Hippocampal formation (tissue), 2 donors: ENCODE measurements at regions not wholly inside any gene's neighbourhood (a gene's known extent, or its start where the extent isn't known, plus 50 kb on each side); places are given as distances from the start of the nearest gene placed in this dataset.
A peak's percentile ranks its signal among the peaks of the same experiment; 100 is the strongest.

Source experiments
- DNase-seq, 2 donors: peaks; one replicate each; lab custom pipeline; 2025; lab: John Stamatoyannopoulos, UW

DNA sequence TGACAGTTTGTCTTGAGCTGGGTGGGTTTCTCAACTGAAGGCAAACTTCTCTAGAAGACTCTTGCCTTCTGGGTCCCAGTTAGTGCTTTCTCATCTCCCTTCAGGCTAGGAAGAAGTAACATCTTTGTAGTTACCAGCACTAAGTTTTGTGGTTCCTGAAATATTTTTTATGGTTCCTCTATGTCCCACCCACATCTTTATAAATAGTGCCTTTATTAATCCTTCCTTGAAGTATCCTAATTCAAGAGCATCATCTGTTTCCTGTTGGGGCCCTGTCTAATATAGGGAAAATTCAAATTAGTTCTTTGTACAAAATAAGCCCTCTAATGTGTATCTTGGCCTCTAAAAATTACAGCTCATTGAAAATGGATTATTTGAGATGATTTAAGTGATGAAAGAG lies 147.4 kb upstream of the MAOA start:
- no peak for DNase-seq

DNA sequence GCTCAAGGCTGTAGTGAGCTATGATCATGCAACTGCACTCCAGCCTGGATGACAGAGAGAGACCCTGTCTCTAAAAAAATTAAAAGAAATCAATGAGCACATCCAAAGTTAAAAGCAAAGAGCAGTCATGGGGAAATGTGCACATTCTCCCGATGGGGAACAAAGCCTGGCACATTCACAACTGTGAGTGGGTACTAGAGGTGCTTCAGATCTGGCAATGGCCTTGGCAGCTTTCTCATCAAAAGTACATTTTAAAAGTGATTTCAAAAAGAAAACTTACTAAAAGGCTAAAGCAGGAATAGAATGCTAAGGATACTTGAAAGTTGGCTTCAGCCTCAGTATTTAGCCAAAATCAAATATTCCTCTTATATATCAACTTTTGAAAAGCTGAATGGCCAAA lies 145.9 kb upstream of the MAOA start:
- DNase-seq: no peak

DNA sequence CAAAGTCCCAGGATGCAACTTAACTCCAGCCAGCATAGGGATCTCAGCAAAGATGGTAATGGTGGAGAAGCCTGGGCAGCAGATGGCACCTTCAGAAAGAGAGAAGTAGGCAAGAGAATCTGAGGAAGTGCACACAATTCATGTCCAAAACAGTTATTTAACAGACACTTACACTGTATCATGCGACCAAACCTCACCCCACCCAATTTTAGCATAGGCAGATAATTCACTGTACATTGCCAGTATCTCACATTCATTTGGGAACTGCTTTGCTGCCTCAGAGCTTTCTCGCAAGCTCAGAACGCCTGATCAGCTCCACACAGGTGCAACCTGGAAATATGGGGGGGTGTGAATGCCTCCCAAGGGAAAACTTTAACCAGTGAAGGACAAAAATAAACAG lies 143.0 kb upstream of the MAOA start:
- DNase-seq: no peak

DNA sequence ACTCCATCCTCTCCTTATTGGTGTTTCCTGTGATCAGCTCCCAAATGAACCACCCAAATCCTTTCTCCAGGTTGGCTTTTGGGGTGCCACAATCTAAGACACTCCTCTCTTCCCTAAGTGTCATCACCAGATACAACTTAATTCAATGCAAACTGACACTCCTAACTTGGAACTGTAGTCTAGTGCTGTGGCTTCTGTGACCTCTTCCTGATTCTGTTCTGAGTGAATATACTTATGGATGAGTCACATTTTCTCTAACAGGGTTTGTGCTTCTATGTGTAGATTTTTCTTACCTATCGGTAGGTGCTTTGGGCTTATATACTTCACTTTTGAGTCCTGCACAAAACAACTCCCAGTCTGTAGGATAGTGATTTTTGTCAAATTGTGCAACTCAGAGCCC lies 141.3 kb upstream of the MAOA start:
- no peak for DNase-seq

DNA sequence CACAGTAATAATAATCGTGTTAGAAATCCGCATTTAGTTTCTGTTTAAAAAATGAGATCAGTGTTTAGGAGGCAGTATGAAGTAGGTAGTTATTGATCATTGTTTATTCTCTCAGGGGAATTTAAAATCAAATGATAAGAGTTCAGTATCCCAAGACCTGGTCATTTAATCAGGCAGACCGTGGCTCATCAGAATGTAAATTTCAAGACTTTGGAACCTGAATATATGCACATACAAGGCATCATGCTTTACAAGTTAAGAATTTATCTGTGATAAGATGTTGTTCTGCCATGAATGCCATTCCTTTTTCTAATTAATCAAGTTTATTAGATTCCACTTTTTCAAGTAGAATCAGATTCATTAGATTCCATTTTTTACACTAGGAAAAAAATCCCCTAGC lies 133.5 kb upstream of the MAOA start:
- DNase-seq: no peak

DNA sequence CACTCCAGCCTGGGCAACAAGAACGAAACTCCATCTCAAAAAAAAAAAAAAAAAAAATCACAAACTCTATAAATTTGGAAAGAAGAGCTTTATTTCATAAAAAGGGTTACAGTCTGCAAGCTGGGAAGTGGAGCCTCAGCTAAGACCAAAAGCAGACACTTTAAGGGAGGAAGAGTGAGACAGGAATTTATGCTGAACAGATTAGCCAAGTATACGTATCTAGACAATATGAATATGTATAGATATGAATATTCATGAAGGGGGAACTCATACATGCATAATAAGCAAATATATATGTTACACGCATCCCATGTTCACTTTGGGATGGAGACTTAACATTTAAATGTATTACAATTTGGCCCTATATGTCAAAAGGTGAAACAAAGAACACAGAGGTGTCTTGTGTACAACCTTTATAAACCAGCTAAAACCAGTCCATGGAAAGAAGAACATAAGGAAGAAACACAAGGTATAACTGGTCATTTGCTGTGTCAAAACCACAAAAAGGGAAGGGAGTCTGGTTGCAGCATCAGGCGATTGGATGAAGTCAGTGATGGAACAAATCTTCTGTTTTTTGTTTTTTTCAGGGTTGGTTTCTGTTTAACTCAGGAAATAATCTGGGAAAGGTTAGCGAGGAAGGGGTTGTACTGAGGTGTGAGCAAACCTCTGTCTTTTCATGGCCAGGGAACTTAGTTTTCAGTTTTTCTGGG lies 130.0 kb upstream of the MAOA start:
- DNase-seq: no peak

DNA sequence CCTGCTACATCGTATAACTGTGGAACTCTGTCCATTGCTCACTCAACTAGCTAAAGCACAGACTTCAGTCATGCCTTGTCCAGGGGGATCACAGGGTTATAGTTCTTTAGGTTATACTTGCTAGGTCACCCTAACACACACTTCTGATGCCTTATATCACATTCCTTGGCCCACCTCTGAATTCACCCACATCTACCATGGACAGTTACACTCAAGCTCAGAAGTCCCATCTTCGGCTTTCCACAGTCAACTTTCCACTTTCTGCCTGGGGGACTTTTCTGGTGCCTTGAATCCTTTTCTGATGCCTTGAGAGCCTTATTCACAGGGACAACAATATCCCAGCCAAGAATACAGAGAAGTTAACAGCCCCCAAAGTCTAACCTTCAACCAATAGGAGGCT lies 129.2 kb upstream of the MAOA start:
- no peak for DNase-seq

DNA sequence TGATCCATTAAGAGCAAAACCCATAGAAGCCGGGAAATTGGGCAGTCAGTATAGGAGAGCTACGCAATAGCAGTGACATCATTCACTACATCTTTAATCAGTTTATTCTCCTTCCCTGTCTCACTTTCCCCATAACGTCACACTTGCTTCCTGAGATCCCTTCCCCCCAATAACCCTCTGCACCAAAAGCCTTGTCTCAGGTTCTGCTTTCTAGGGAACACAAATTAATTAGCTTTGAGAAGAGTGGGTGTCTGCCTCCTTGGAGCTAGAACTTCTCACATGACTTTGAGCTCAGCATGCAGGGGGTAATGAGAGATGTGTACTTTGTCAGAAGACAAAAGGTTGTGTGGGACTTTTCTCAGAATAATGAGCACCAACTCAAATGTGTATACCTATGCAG lies 128.3 kb upstream of the MAOA start:
- DNase-seq: no peak

DNA sequence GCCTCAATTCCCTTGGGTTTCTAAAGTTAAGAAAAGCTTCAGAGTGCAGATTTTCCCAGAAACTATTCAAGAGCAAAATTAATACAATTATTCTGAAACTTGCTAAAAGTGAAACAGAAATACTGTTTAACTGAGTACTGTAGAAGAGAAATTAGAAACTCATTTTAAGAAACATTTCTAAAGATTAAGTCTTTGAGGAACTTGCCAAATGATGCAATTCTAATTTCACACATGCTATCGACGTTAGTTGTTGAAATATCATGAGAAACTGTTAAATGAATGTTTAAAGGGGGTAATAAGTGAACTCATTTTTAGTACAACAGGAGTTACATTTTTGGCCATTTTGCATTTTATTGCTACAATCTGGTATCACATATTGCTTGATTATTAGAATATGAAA lies 125.3 kb upstream of the MAOA start:
- no peak for DNase-seq

DNA sequence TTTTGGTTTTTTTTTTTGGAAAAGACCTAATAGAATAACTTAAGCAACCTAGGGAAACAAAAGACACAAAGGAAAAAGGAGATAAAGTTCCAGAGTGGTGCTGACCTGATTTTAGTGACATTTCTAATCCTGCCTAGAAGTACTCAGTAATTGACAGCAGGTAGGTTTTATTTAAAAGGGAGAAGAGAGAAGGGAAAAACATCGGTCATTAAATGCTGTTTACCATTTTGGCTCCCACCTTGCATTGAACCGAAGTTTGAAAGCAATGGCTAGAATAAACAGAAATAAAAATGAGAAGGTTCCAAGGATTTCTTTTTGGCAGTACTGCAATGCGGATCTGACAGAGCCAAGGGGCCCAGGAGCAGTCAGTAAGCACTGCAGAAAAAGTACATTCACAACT lies 115.8 kb upstream of the MAOA start:
- DNase-seq: no peak

DNA sequence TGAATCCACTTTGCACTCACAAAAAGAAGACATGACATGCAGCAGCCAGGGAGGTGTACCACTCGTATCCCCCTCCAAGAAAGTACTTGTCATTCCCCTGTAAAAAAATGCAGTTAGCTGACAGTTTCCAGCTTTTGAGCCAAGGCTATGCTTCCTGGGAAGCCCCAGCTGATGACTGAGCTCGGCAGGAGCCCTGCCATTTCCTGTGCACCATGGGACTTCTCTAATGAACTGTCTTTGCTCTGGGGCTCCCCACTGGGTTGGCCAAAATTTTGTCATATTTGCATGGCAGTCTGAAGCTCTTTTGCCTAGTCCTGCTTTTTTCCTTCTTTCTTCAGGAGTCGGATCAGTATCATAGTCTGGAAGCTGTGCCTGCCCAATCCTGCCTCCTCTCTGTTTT lies 104.5 kb upstream of the MAOA start:
- no peak for DNase-seq

DNA sequence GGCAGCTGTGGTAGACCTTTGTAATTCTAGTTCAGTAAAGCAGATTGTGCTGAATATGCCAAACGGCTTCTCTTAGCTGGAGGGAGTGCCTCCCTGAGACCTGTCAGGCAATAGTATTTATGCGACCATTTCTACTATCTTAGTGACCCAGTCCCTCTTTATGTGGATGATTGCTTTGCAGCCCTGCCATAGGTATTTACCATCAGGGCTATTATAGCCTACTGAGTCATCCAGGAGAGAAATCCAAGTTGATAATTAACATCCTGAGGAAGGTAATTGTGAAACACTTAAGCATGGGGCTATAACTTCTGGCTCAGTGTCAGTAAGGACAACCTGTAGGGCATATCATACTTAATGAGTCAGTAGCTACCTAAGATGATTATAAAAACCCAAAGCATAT lies 103.9 kb upstream of the MAOA start:
- no peak for DNase-seq

DNA sequence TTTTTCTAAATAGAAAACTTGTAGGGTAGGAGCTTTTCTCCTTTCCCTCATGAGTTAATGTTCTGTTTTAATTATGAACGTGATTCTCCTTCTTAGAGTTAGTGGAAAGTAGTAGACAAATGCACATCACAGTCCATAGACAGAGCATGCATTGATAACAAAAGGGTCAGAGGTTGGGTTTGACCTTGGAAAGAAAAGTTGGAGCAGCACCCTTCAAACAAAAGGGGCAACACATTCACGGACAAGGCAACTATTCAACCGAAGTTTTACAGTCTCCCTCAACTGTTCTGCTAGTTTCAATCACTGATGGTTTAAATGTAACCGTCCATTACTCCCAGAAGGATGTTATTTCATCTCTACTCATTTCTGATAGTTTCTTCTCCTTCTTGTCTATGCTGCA lies 103.4 kb upstream of the MAOA start:
- DNase-seq: no peak

DNA sequence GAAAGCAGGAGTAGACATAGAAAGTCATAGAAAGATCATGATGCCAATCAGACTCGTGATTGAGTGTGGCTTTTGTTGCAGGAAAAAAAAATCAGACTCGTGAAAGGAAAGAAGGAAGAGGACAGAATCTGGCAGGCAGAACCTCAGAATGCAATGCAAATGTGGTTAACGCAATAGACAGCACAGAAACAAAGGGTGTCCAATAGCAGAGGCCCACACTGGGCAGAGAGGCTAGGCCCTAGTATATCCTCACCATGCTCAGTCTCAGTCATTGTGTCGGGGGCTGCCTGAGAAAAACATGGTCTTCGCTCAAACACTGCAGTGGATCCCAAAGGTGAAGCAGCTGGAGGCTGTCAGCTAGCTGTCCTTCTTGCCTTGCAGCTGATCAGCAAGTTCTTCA lies 102.8 kb upstream of the MAOA start:
- DNase-seq: no peak

DNA sequence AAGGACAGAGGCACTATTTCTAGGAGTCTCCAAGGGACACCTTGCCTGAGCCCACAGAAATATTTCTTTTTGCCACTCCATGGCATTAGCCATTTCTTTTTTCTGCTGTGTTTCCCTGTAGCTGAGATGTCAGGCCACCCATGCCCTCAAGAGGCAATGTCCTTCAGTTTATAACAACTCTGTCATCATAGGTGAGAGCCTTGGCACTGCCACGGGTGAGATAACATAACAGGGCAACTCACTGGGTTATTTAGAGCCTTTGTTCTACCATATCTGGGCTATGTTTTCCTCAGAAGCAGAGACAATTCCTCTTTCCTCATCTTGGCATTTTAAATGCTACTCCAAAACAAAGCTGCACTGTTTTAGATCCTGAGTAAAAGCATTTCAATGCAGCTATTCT lies 99.9 kb upstream of the MAOA start:
- no peak for DNase-seq

DNA sequence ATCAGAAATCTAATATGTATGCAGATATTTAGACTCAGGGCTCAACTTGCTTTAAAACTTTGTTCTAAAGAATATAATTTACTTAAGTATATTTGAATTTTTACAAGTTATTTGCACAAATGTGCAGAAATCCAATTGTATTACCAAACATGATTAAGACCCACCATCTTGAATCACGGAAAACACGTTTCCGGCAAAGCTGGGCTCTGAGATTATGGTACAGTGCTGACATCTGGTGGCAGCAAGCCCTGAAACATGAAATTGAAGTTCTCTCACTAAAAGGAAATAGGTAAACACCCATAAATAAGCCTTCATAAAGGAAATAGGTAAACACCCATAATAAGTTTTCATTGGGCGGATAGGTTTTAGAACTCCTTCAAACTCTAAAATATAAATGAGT lies 98.3 kb upstream of the MAOA start:
- peak; percentile 15 to 42 for DNase-seq

DNA sequence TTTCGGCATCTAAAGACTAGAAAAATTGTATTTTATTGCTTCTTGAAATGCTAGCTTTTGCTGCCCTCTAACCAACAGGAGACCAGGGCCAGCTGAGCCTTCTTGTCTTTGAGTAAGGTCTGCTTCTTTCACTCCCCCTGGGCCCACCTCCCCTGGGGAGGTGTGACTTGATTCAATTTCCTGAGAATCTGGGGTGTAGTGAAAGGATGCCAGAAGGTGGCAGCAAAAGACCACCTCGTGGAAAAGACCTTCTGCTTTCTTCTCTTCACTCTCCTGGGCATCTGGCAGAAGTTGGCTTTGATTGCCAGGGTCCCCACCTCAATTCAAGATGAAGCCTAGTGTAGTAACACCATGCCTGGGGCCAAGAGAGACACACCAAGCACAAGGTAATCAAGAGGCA lies 96.5 kb upstream of the MAOA start:
- DNase-seq: peak in 1 of 2 donors; percentile 30

DNA sequence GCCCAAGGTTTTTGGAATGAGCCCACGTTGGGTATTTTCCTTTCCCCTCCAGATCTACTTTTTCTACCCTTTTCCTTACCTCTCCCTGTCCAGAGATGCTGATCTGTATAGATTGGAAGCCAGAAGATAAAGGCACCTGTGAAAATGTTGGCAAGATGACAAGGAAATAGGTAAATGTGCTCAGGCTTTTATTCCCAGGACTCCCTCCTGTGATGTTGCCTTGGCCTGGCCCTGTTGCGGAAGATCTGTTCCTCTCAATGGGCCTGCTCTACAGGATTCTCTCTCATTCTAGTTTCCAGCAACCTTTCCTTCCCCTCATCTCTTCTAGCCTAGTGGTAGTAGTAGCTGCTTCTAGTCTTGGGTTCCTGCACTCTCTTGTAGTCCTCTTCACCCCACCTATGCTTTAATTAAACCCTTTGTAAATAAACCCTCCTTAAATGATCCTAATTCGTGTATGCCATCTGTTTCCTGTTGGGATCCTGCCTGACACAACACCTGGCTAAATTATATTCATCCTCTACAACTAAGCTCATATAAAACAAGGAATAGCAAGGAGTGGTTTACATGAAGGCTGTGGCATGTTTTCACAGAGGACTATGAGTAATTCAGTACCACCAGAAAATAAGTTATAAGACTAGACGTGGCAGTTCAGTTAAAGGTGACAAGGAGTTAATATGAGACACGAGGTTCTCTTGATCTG lies 95.7 kb upstream of the MAOA start:
- no peak for DNase-seq

DNA sequence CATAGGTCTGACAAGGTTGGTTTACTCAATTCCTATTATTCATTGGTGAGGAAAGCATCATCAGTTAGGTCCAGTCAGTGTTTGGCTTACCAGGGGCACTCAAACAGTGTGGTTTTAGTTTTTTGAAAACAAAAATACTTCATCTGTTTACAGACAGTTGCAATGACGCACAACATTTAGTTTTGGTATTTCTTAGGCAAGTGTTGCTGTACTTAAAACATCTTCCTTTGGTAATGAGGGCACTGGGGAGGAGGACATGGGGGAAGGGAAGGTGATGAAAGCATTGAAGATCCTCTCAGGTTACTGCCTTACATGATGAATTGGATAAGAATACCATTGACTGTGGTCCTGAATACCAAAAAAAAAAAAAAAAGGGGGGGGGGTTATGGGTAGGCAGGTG lies 93.7 kb upstream of the MAOA start:
- no peak for DNase-seq

DNA sequence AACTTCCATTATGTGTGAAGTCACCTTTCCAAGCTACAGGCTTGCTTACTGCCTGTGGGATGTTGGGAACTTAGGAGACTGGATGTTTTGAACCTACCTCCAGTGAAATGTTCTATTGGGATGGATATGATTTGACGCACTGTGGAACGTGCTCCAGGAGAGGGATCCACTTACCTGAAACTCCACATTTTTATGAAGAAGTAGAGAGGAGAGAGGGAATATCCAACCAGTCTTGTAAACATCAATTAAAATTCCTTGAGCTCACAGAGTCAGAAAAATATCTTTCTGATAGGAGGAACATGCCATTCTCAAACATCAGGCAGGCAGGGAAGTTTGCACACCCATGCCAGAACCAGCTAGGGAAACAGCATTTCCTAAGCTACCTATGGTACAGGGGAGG lies 91.1 kb upstream of the MAOA start:
- DNase-seq: no peak

DNA sequence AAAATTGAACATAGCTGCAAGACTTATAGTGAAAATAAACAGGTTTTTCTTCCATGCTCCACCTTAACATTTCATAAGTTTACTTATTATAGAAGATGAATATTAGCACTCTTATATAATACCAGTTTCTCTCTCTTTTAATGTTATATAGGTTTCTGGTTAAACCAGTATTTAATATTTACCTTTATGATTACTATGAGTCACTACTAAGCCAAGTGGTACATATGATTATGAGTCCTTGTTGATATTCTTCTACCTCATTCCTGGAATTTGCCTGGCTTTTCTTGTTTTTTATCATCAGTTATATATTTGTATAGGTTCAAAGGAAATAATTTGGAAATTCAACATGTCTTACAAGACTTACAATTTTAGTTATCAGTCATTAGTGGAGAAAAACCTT lies 89.9 kb upstream of the MAOA start:
- no peak for DNase-seq

DNA sequence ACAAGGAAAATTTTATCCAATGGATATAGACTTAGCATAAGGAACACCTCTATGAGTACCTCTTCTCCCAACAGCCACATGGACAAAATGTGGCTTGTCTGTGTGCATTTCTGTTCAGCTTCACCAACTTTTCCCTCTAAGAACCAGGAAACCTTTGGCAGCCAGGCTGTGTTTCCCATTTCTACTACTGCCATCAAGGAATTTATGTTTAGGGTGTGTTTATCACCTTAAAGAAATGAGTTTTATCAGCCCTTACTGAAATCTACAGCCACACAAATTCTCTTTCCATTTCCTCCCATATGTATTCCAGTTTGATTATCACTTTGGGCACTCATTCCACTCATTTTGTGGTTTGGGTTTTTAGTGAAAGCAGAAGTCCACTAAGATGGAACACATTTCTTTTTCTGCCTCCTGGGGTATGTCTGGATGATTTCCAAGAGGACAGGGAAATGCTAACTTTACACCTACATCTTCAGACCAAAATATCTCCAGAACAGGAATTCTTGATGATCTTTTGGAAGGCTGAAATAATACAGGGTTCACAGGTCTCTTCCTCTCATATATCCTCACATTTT lies 82.6 kb upstream of the MAOA start:
- DNase-seq: no peak

DNA sequence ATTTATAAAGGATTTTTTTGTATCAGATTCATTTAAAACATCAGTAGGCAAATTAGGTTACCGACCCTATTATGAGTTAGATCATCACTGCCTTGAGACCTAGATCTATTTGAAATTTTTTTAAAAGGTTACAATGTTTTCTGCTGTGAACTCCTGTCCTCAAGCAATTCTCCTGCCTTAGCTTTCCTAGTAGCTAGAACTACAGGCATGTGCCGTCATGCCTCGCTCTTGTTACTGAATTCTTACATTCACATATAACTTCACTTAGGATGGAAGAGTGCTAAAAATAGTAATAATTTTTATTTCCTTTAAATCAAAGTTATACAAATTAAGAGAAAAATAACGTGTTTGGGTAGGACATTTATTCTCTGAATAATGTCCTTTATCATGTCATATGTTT lies 75.5 kb upstream of the MAOA start:
- no peak for DNase-seq

DNA sequence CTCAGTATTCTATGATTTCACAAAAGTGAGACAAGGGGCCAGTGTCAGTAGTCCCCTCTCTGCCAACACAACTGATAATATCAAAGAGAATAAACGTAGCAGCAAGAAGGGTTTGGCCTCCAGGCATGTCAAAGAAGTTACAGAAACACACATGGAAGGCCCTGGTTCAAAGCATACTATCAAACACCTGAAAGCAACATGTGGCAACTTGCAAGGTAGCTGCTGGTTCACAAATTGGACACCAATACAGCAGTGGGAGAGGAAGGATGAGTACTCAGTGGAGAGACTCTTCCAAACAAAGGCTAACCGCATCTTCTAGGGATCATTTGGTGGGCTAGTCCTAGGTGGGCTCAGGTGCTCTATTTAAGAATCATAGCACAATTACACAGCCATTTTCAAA lies 74.9 kb upstream of the MAOA start:
- no peak for DNase-seq
